GM12865 (cell line): ENCODE measurements at regions not wholly inside any gene's neighbourhood (a gene's known extent, or its start where the extent isn't known, plus 50 kb on each side); places are given as distances from the start of the nearest gene placed in this dataset.

Experiments used
- DNase-seq: peaks from one replicate; pipeline ENCODE4 v3.0.0; 2010; ENCODE audit warnings: low read depth
- H3K4me3 ChIP-seq: 2 replicates; pipeline ENCODE4 v1.5.1; 2011; ENCODE audit warnings: mild to moderate bottlenecking, low read depth, low read length, control low read depth
- TF ChIP-seq, protein P1 (sequence below): IDR thresholded peaks from 2 replicates; pipeline ENCODE4 v1.5.1; 2011; ENCODE audit warnings: low read length, control low read depth, low read depth, inconsistent platforms; ENCODE audit not compliant: insufficient read depth; ENCODE audit errors: missing control alignments

DNA sequence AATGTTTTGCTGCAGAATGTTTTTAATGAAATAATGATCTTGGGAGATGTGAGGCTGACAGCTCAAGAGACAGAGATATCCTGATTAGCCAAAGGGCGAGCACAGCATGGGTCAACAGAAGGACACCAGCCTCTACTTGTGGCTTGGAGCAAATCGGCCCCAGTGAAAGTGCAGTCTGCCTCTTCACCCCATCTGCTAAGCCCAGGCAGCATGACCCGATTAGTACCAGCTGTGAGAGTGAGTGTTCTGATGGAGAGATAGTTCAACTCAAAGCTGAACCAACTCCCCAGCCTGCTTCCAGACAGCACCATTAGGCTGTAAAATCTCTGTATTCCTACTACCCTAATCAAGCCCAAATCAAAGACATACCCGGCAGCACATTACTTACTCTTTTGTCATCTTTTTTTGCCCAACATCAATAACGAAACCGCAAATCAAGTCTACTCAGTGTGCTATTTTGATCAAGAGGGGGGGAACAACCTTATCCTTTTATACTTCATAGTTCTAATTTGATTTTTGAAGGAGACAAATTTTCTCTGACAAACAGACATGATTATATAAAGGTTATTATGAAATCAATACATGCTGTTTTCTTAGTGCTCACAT, 514.1 kb upstream of the NRSN1 start:
- TF ChIP-seq, protein P1, sequence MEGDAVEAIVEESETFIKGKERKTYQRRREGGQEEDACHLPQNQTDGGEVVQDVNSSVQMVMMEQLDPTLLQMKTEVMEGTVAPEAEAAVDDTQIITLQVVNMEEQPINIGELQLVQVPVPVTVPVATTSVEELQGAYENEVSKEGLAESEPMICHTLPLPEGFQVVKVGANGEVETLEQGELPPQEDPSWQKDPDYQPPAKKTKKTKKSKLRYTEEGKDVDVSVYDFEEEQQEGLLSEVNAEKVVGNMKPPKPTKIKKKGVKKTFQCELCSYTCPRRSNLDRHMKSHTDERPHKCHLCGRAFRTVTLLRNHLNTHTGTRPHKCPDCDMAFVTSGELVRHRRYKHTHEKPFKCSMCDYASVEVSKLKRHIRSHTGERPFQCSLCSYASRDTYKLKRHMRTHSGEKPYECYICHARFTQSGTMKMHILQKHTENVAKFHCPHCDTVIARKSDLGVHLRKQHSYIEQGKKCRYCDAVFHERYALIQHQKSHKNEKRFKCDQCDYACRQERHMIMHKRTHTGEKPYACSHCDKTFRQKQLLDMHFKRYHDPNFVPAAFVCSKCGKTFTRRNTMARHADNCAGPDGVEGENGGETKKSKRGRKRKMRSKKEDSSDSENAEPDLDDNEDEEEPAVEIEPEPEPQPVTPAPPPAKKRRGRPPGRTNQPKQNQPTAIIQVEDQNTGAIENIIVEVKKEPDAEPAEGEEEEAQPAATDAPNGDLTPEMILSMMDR: no peak
- H3K4me3 ChIP-seq: no peak overlapping the region
- no peak for DNase-seq

DNA sequence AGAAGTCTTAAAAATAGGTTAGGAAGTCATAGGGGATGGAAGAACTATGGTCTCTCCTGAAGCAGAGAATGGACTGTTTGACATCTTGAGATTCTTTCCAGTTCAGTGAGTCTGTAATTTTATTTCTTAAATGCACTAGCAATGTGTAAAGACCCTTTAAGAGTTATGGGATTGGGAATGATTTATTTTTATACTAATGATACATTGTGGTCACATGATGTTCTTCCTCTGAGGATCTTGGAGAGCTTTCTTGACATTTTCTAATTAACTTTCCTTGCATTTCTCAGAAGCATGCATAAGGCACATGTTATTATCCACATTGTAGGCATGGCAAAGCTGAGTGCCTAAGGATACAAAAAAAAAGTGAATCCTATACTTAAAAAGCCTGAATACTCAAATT, 507.6 kb upstream of the NRSN1 start:
- no peak overlapping the region for H3K4me3 ChIP-seq
- no peak for DNase-seq
- TF ChIP-seq, protein P1: no peak

DNA sequence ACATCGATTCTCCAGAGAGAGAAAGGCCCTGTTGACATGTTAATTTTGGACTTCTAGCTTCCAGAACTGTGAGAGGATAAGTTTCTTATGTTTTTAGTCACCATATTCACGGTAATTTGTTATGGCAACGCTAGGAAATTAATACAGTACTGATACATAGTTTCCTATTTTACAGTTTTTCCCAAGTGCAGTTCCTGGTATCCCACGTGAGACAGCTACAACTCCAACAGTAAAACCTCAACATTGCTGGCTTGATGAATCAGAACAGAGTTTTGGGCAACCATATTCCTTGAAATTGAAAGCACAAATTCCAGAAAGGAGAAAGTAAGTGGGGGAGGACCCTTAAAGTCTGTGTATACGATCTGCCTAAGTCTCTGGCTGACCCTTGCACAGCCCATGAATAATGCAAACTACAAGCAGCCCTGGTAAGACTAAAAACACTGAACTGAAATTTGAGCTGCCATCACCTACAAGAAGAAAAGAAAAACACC, 505.1 kb upstream of the NRSN1 start:
- TF ChIP-seq, protein P1: no peak
- no peak overlapping the region for H3K4me3 ChIP-seq
- DNase-seq: peak; percentile 0

DNA sequence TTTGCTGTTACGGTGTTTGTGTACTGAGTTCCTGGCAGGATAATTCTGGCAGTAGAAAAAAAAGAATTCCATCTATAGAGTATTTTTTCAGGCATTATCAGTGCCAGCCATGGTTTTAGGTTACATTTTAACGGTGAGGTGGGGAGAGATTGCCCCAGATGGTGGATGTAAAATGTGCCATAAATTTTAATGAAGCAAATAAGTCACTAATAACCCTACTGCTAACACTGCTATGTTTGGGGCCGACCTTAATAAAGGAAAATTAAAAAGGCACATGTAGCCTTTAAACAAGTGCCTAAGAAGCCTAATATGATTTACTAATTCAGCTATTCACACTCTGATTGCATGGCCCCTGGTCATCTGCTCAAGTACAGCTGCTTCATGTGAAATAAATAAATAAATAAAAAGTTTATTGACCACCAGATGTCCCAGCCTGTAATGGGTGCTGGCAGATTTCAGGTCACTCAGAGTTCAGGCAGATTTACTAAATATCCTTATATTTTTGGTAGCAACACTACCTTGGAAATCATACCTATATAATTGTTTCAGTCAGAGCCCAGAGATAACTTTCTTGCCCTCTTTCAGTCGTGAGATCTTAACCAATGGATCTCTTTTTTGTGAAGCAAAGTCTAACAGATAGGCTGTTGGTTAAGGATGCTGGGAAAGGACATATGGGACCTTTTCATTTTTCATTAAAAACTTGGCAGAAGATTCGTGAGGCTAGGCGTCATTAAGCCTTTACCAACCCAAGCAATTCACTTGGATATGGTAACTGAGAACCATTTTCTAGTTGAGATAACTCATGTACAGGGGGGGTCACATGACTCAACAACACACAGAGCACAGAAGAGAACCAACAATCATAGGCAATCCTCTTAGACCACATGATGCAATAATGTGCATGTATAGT, 495.0 kb upstream of the NRSN1 start:
- no peak overlapping the region for H3K4me3 ChIP-seq
- TF ChIP-seq, protein P1: no peak
- no peak for DNase-seq

DNA sequence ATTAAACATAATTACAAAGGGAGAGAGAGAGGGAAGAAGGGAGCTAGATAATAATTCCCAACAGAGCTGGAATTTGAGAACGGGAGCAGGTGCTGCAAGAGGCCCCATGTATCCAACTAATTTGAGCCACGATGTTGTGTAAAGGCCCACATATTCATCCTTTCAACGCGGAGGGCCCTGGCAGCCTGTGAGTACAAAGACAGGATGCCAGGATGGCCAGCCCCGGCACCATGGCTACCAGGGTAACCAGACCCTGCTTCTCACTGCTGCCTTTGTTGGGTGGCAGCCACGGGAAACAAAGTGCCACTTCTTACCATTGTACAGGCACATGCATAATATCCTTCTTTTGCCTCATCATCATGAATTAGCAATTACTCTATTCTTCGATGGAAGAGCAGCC, 492.0 kb upstream of the NRSN1 start:
- DNase-seq: no peak
- TF ChIP-seq, protein P1: no peak
- H3K4me3 ChIP-seq: no peak overlapping the region

DNA sequence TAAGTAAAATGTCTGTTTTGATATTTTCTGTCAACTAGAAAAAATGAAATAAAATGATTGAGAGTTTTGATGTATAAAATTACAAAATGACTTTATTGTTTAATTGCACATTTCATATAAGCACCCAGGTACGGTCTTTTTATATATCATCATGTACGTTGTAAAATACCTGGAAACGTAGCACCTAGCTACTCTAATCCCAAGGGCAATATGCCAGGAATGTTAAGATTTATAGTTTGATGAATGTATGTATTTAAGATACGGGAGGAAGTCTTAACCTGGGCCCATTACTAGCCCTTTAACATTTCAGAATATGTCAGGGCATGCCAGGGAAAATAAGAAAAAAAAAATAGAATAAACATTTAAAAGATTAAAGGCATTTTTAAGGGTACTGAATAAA, 490.9 kb upstream of the NRSN1 start:
- TF ChIP-seq, protein P1: no peak
- no peak for DNase-seq
- no peak overlapping the region for H3K4me3 ChIP-seq
